GM23338 (cell line): ENCODE measurements at regions not wholly inside any gene's neighbourhood (a gene's known extent, or its start where the extent isn't known, plus 50 kb on each side); places are given as distances from the start of the nearest gene placed in this dataset.

Experiments used
- ATAC-seq: fragments of 200-7000 bp; cut with Tn5 transposase; 3 replicates; pipeline ENCODE4 v1.9.1; 2020
- DNase-seq: peaks from one replicate; pipeline ENCODE4 v3.0.0-alpha.2; 2015; ENCODE audit warnings: low spot score
- H2AFZ ChIP-seq: fragments of 200-600 bp; sonication (generic); 2 replicates; pipeline ENCODE4 v1.8.0; 2016; ENCODE audit warnings: antibody characterized with exemption, mild to moderate bottlenecking, moderate library complexity
- H3F3A ChIP-seq: fragments of 200-600 bp; sonication (generic); replicated peaks from 2 replicates; pipeline ENCODE4 v1.8.0; 2017; ENCODE audit warnings: antibody characterized with exemption, mixed run types, low read depth
- H3K27ac ChIP-seq: fragments of 200-600 bp; sonication (generic); 2 replicates; pipeline ENCODE4 v1.6.1; 2016; ENCODE audit warnings: low read depth
- H3K27me3 ChIP-seq: fragments of 200-600 bp; sonication (generic); 2 replicates; pipeline ENCODE4 v1.8.0; 2016; ENCODE audit warnings: mild to moderate bottlenecking, mixed run types, moderate library complexity; ENCODE audit not compliant: insufficient read depth
- H3K36me3 ChIP-seq: fragments of 200-600 bp; sonication (generic); 2 replicates; pipeline ENCODE4 v1.8.0; 2016; ENCODE audit warnings: mild to moderate bottlenecking; ENCODE audit not compliant: insufficient read depth
- H3K4me1 ChIP-seq: fragments of 200-600 bp; sonication (generic); 2 replicates; pipeline ENCODE4 v1.8.0; 2016; ENCODE audit warnings: mild to moderate bottlenecking, moderate library complexity; ENCODE audit not compliant: insufficient read depth
- H3K4me2 ChIP-seq: fragments of 200-600 bp; sonication (generic); 2 replicates; pipeline ENCODE4 v1.7.1; 2017; ENCODE audit warnings: mixed run types
- H3K4me3 ChIP-seq: fragments of 200-600 bp; sonication (generic); 2 replicates; pipeline ENCODE4 v1.6.1; 2016; ENCODE audit warnings: mixed run types
- H3K79me2 ChIP-seq: fragments of 200-600 bp; sonication (generic); replicated peaks from 2 replicates; pipeline ENCODE4 v1.8.0; 2017; ENCODE audit warnings: mild to moderate bottlenecking; ENCODE audit not compliant: insufficient read depth
- H3K9me2 ChIP-seq: fragments of 200-600 bp; sonication (generic); 2 replicates; pipeline ENCODE4 v1.8.0; 2017; ENCODE audit not compliant: insufficient read depth
- H4K20me1 ChIP-seq: fragments of 200-600 bp; sonication (generic); replicated peaks from 2 replicates; pipeline ENCODE4 v1.8.0; 2017; ENCODE audit warnings: mild to moderate bottlenecking; ENCODE audit not compliant: insufficient read depth
- H3K27ac Mint-ChIP-seq: 2 replicates; pipeline ENCODE4 v1.8.0; 2020; ENCODE audit warnings: inconsistent platforms, mild to moderate bottlenecking, moderate library complexity, mixed read lengths
- H3K27me3 Mint-ChIP-seq: 3 replicates; pipeline ENCODE4 v1.8.0; 2022; ENCODE audit warnings: low read depth, mild to moderate bottlenecking, moderate library complexity, mixed read lengths, inconsistent platforms; ENCODE audit not compliant: insufficient read depth, poor library complexity
- H3K36me3 Mint-ChIP-seq: 3 replicates; pipeline ENCODE4 v1.8.0; 2021; ENCODE audit warnings: low read depth, mild to moderate bottlenecking, inconsistent platforms, moderate library complexity, mixed read lengths
- H3K4me1 Mint-ChIP-seq: 3 replicates; pipeline ENCODE4 v1.8.0; 2020; ENCODE audit warnings: mild to moderate bottlenecking, inconsistent platforms, mixed read lengths
- H3K4me3 Mint-ChIP-seq: 3 replicates; pipeline ENCODE4 v1.8.0; 2021; ENCODE audit warnings: moderate library complexity, mild to moderate bottlenecking, inconsistent platforms, mixed read lengths
- H3K9me3 Mint-ChIP-seq: 3 replicates; pipeline ENCODE4 v1.8.0; 2020; ENCODE audit warnings: moderate library complexity, mild to moderate bottlenecking, inconsistent platforms, mixed read lengths
- CREB1 ChIP-seq: fragments of 250-450 bp; sonication (Bioruptor Pico); IDR thresholded peaks from 2 replicates; pipeline ENCODE4 v1.5.0; 2020; ENCODE audit warnings: low read depth, mild to moderate bottlenecking, moderate library complexity
- CTCF ChIP-seq, 2 experiments: fragments of 200-600 bp in 1 of 2; sonication (generic) in 1 of 2; conservative IDR thresholded peaks; 2 replicates each; pipeline versions ENCODE4 v1.5.1 to v1.6.1; 2016 to 2017; ENCODE audit warnings: antibody characterized with exemption in 2 of 2, low read depth in 2 of 2, mild to moderate bottlenecking in 2 of 2, moderate library complexity in 1 of 2
- EZH2 ChIP-seq: fragments of 200-600 bp; sonication (generic); IDR thresholded peaks from one replicate; pipeline ENCODE4 v1.8.0; 2017; ENCODE audit warnings: antibody characterized with exemption, mild to moderate bottlenecking, low read depth; ENCODE audit not compliant: unreplicated experiment
- EZH2phosphoT487 ChIP-seq: fragments of 200-600 bp; sonication (generic); IDR thresholded peaks from one replicate; pipeline ENCODE4 v1.8.1; 2018; ENCODE audit warnings: antibody characterized with exemption; ENCODE audit not compliant: unreplicated experiment
- JUNB ChIP-seq: IDR thresholded peaks from one replicate; pipeline ENCODE4 v1.6.1; 2016; ENCODE audit warnings: antibody characterized with exemption; ENCODE audit not compliant: unreplicated experiment
- NANOG ChIP-seq: IDR thresholded peaks from 2 replicates; pipeline ENCODE4 v1.6.1; 2016; ENCODE audit warnings: antibody characterized with exemption, borderline replicate concordance
- POLR2AphosphoS5 ChIP-seq: IDR thresholded peaks from 2 replicates; pipeline ENCODE4 v1.6.1; 2016; ENCODE audit warnings: antibody characterized with exemption, low read depth
- REST ChIP-seq: IDR thresholded peaks from one replicate; pipeline ENCODE4 v1.6.1; 2018; ENCODE audit warnings: antibody characterized with exemption; ENCODE audit not compliant: unreplicated experiment
- STAT1 ChIP-seq: IDR thresholded peaks from one replicate; pipeline ENCODE4 v1.6.1; 2016; ENCODE audit warnings: antibody characterized with exemption; ENCODE audit not compliant: unreplicated experiment
- ZNF114 ChIP-seq: fragments of 250-450 bp; sonication (Bioruptor Pico); IDR thresholded peaks from 2 replicates; pipeline ENCODE4 v1.5.0; 2020; ENCODE audit warnings: mild to moderate bottlenecking, moderate library complexity
- ZNF331 ChIP-seq: fragments of 250-450 bp; sonication (Bioruptor Pico); IDR thresholded peaks from 2 replicates; pipeline ENCODE4 v1.5.0; 2020; ENCODE audit warnings: low read depth, mild to moderate bottlenecking, moderate library complexity
- ZNF462 ChIP-seq: fragments of 250-450 bp; sonication (Bioruptor Pico); IDR thresholded peaks from 2 replicates; pipeline ENCODE4 v1.5.0; 2020; ENCODE audit warnings: mild to moderate bottlenecking, moderate library complexity
- TF ChIP-seq, protein P1 (sequence below): IDR thresholded peaks from 2 replicates; pipeline ENCODE4 v1.6.1; 2016; ENCODE audit warnings: antibody characterized with exemption

DNA sequence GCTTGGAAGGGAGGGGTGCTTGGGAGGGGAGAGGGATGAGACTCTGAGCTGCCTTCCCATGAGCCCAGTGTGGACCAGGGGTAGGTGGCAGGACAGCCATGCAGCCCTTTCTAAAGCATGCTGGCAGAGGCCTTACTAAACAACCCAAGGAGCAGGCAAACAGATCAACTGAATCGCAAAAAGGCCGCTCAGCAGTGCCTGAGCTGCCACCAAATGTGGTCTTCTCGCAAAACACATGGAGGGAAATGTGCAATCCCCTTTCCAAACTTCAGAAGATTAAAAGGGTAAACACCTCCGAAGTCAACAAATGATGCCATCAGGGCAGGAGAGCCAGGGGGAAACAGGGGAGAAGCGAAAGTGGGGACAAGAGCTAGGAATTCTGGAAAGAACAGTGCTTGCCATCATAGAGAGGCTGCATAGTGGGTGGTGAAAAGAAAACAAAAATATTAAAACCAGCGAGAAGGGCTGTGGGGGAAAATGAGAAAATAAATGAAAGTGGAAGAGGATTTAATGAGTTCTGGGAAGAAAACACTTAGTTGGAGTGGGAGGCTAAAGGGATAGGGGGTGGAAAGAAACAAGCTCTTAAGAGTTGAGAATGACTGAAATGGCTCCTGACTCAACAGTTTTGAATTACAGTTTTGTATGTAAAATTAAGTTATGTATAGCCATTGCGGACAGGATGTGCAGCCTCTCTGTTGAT is 62.2 kb upstream of the ZNF32 start:
- no peak for ATAC-seq

More for the DNA sequence above, 62.2 kb upstream of the ZNF32 start:
- Histone ChIP-seq H3K27ac (no peak overlapping the region), H3K9me2 (no peaks in the 10 kb centered on the region), H2AFZ (no peak overlapping the region), H3K79me2 (no peaks in the 10 kb centered on the region), H3K27me3 (no peaks in the 10 kb centered on the region), H3K36me3 (no peaks in the 10 kb centered on the region), H3K4me3 (no peak overlapping the region), H3K4me2 (no peak overlapping the region), H4K20me1 (no peaks in the 10 kb centered on the region), H3K4me1 (no peaks in the 10 kb centered on the region), H3F3A (no peaks in the 10 kb centered on the region)
- Mint-ChIP-seq H3K36me3 (no peaks in the 10 kb centered on the region), H3K4me1 (no peaks in the 10 kb centered on the region), H3K9me3 (peaks cover 8% of the 10 kb centered on the region; the same call in 2 of the 3 replicates), H3K27me3 (peaks cover 5% of the 10 kb centered on the region), H3K27ac (no peak overlapping the region), H3K4me3 (no peak overlapping the region)
- DNase-seq = no peak
- TF ChIP-seq CREB1 (CRISPR knock-in tag) (no peak), JUNB (no peak), CTCF (conservative IDR thresholded peaks at IDR 0.05; ENCODE audit: low read depth in 2 of 2) (no peak), POLR2AphosphoS5 (no peak), ZNF462 (CRISPR knock-in tag) (no peak), EZH2 (no peak), REST (no peak), NANOG (no peak), EZH2phosphoT487 (no peak), STAT1 (no peak), ZNF114 (no peak), ZNF331 (CRISPR knock-in tag) (no peak)
- TF ChIP-seq, protein P1, sequence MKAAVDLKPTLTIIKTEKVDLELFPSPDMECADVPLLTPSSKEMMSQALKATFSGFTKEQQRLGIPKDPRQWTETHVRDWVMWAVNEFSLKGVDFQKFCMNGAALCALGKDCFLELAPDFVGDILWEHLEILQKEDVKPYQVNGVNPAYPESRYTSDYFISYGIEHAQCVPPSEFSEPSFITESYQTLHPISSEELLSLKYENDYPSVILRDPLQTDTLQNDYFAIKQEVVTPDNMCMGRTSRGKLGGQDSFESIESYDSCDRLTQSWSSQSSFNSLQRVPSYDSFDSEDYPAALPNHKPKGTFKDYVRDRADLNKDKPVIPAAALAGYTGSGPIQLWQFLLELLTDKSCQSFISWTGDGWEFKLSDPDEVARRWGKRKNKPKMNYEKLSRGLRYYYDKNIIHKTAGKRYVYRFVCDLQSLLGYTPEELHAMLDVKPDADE = no peak
